ENCODE measurements at regions not wholly inside any gene's neighbourhood (a gene's known extent, or its start where the extent isn't known, plus 50 kb on each side); places are given as distances from the start of the nearest gene placed in this dataset.

GRCh38 chr3:76300746-76301145 lies 515.4 kb upstream of the ZNF717 start (continued):
- TF ChIP-seq MTA3 (IDR thresholded peaks at IDR 0.05; ENCODE audit: borderline replicate concordance) (no peak), ZHX1 (conservative IDR thresholded peaks at IDR 0.05; ENCODE audit: low read length) (no peak), ZC3H8 (IDR thresholded peaks at IDR 0.05) (no peak), SIX5 (IDR thresholded peaks at IDR 0.05; ENCODE audit: borderline replicate concordance in 1 of 2, insufficient read depth in 1 of 2, low read depth in 1 of 2, low read length in 2 of 2) (no peak), SMC3 (conservative IDR thresholded peaks at IDR 0.05; ENCODE audit: insufficient read depth, low read depth, low read length) (no peak), POLR3G (IDR thresholded peaks at IDR 0.05; ENCODE audit: extremely low read depth, insufficient read length, insufficient replicate concordance) (no peak), MBD2 (IDR thresholded peaks at IDR 0.05; ENCODE audit: borderline replicate concordance, low read depth) (no peak), SLC30A9 (CRISPR knock-in tag; IDR thresholded peaks at IDR 0.05) (no peak)

GRCh38 chr3:76307556-76307955 lies 522.2 kb upstream of the ZNF717 start:
- no TSS peak for BruUV-seq (replicated peaks)
- Histone ChIP-seq H3K9me1 (ENCODE audit: control insufficient read depth, insufficient read depth, low read length) (no peaks in the 10 kb centered on the region), H3K79me2 (ENCODE audit: control insufficient read depth, insufficient read depth, low read length) (no peaks in the 10 kb centered on the region), H3K27me3 (ENCODE audit: control insufficient read depth in 2 of 2, insufficient read depth in 2 of 2, low read length in 2 of 2) (no peaks in the 10 kb centered on the region), H2AFZ (ENCODE audit: low read depth, low read length) (no peak overlapping the region), H3K36me3 (ENCODE audit: control insufficient read depth, insufficient read depth, low read length) (no peaks in the 10 kb centered on the region), H3K9me3 (replicated peaks; ENCODE audit: control insufficient read depth, insufficient read depth, low read depth, low read length) (no peaks in the 10 kb centered on the region), H3K27ac (ENCODE audit: extremely low read depth, low read depth, low read length) (no peak overlapping the region), H4K20me1 (replicated peaks; ENCODE audit: control insufficient read depth, insufficient read depth, low read length) (no peaks in the 10 kb centered on the region), H3K4me2 (ENCODE audit: insufficient read depth, low read length) (no peak overlapping the region), H3K4me1 (replicated peaks in 1 of 2; ENCODE audit: control insufficient read depth in 2 of 2, insufficient read depth in 2 of 2, low read length in 2 of 2) (no peaks in the 10 kb centered on the region), H3K4me3 (no peak overlapping the region), H3K9ac (ENCODE audit: insufficient read depth in 1 of 2, low read depth in 2 of 2, low read length in 2 of 2) (no peak overlapping the region)
- ChIA-PET CTCF (ENCODE audit: low intra/inter-chr PET ratio) (no interaction called here), POLR2A (no interaction called here)
- ATAC-seq (no peak), FAIRE-seq (no peak), DNase-seq (ENCODE audit: extremely low read depth in 1 of 4, low spot score in 3 of 4) (no peak)
- 3% methylated on average over 3 of the region's 3 CpGs for WGBS (ENCODE audit: insufficient coverage, low coverage, missing lambda C conversion rate)
- in situ Hi-C loops (cut with MboI) (no loop called here), intact Hi-C loops (cut with micrococcal nuclease) (no loop called here)
- no peak for TF ChIP-seq ZNF212 (CRISPR knock-in tag; IDR thresholded peaks at IDR 0.05)
- TF ChIP-seq GABPA (tag; conservative IDR thresholded peaks at IDR 0.05; ENCODE audit: low read depth) = no peak
- TF ChIP-seq ZNF316 (IDR thresholded peaks at IDR 0.05) = no peak
- no peak for TF ChIP-seq TSC22D4 (tag; IDR thresholded peaks at IDR 0.05)
- no peak for TF ChIP-seq SRSF1 (IDR thresholded peaks at IDR 0.05; ENCODE audit: low read depth, low read length)
- TF ChIP-seq BMI1 (IDR thresholded peaks at IDR 0.05; ENCODE audit: low read length) = no peak
- TF ChIP-seq ZNF398 (CRISPR knock-in tag; IDR thresholded peaks at IDR 0.05) = no peak
- TF ChIP-seq MEF2D (tag; conservative IDR thresholded peaks at IDR 0.05; ENCODE audit: low read depth) = no peak
- no peak for TF ChIP-seq SAFB2 (IDR thresholded peaks at IDR 0.05; ENCODE audit: borderline replicate concordance, low read depth, low read length, severe bottlenecking)
- TF ChIP-seq NEUROD1 (IDR thresholded peaks at IDR 0.05; ENCODE audit: borderline replicate concordance, low read depth, low read length, partially characterized antibody) = no peak
- no peak for TF ChIP-seq CXXC5 (CRISPR knock-in tag; IDR thresholded peaks at IDR 0.05)
- no peak for TF ChIP-seq NBN (IDR thresholded peaks at IDR 0.05; ENCODE audit: low read depth)
- no peak for TF ChIP-seq ZNF12 (CRISPR knock-in tag; IDR thresholded peaks at IDR 0.05)

Data from K562 (cell line).